RPMI8226 (cell line): ENCODE measurements at regions not wholly inside any gene's neighbourhood (a gene's known extent, or its start where the extent isn't known, plus 50 kb on each side); places are given as distances from the start of the nearest gene placed in this dataset.

ENCODE experiments used
- DNase-seq: peaks from one replicate; pipeline ENCODE4 v3.0.0-alpha.2; 2015

- no peak for DNase-seq
Observed at GRCh38 chr13:20351281-20352022, 119.3 kb upstream of the GJB6 start.

DNA sequence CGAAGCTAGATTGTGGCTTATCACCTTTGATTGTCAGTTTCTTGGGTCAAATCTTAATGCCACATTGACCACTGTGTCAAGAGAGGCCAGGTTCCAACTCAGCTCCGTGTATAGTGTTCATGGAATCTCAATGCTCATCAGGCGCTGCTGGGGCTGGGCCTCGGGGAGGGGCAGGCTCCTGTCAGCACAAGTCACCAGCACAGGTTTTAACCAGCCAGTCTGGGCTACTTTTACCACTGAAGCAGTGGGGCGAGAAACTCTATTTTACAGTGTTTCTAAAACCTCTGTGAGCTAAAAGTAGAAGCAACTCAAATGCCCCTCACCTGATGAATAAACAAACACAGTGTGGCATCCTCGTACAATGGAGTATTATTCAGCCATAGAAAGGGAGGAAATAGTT, 118.7 kb upstream of the GJB6 start:
- DNase-seq = no peak

DNA sequence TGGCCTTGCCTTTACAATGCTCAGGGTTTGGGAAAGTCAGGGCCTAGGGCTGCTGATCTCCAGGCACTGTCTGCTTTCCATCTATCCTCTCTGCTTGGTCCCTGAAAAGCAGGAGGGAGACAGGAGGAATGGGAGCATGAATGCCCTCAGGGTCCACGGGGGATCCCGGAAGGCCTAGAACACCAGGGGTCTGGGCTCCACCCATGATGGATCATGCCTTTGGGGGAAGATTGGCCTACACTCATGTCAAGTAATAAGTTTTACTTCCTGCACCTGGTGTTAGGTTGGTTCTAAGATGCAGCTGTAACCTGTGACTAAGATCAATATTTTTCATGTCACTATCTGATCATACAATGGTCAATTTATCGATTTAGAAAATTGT, 118.3 kb upstream of the GJB6 start:
- no peak for DNase-seq

- DNase-seq = no peak
Observed at GRCh38 chr13:20349564-20350381, 117.7 kb upstream of the GJB6 start.

- DNase-seq = no peak
Observed at GRCh38 chr13:20348645-20349408, 116.7 kb upstream of the GJB6 start.

DNA sequence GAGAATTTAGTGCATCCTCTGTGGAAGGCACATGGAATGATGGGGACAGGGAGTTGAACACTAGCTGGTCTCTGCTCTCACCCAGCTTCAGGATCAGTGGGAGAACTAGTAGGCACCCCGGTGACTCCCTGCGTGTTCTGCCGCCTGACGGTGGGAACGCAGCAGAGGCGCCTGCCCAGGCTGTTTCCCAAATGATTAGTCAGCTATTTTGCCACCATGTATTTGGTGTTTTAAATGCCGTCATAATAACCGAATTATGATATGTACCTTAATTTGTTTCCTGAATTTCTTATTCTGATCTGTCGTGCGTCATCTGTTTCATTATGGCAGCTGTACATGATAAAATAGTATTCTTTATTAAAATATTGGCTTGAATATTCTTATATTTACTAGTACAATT, 115.9 kb upstream of the GJB6 start:
- no peak for DNase-seq

DNA sequence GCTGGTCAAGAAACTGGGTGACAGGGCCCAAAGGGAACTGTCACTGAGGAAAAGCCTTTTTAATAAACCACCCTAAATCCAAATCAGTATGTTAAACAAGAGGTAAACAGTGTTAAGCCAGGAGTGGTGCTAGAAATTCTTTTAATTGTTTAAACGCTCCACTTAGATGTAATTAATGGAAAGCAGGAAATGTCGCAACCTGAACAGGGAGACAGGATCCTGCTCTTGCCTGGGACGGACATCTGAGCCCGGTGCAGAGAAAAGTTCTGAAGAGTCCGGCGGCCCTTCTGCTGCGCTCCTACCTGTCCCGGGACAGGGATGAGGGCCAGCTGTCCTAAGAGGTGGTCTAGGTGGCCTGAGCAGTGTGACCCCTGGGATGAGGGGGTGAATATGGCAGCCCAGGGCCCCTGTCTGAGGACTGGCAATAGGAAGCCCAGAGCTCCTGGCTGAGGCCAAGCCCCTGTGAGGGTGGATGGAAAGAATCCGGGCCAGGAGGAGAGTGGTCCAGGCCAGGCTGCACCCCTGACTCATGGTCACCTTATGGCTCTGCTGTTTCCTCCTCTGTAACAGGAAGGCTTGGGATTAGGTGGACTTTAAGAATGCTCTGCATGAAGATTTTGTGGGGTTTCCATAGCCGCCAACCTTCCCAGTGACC, 112.8 kb upstream of the GJB6 start:
- no peak for DNase-seq

GRCh38 chr13:20342311-20342710, 110.2 kb upstream of the GJB6 start:
- DNase-seq = no peak

- no peak for DNase-seq
Observed at GRCh38 chr13:20340759-20341171, 108.6 kb upstream of the GJB6 start.

DNA sequence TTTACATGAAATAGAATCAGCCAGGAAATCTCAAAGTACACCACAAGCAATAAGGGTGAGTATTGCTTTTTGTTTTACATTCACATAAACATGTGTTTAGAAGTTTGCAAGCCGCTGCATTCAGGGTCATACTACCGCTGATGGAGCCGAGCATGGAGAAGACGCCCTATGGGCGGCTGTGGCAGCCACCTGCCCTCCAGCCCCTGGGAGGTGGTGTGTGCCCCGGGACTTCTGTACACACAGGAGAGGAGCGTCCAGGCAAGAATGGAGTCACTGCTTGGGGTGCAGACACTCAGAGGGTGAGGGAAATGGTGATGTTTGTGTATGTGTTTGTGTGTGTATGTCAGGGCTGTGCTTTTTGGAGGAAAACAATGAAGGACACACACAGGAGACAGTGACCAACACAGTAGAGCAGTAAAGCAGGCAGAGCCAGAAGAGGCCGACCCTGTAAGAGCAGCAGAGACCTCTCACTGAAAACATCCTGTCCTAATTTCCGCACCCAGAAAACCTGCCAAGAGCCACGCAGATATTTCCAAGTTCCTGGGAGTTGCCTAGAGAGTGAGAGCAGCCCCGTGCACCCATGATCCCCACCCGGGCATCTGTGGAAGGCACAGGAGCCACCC, 108.1 kb upstream of the GJB6 start:
- no peak for DNase-seq

GRCh38 chr13:20337884-20338551, 105.9 kb upstream of the GJB6 start:
- DNase-seq = no peak

GRCh38 chr13:20336761-20337160, 104.6 kb upstream of the GJB6 start:
- no peak for DNase-seq

GRCh38 chr13:20334309-20334708, 102.2 kb upstream of the GJB6 start:
- no peak for DNase-seq

DNA sequence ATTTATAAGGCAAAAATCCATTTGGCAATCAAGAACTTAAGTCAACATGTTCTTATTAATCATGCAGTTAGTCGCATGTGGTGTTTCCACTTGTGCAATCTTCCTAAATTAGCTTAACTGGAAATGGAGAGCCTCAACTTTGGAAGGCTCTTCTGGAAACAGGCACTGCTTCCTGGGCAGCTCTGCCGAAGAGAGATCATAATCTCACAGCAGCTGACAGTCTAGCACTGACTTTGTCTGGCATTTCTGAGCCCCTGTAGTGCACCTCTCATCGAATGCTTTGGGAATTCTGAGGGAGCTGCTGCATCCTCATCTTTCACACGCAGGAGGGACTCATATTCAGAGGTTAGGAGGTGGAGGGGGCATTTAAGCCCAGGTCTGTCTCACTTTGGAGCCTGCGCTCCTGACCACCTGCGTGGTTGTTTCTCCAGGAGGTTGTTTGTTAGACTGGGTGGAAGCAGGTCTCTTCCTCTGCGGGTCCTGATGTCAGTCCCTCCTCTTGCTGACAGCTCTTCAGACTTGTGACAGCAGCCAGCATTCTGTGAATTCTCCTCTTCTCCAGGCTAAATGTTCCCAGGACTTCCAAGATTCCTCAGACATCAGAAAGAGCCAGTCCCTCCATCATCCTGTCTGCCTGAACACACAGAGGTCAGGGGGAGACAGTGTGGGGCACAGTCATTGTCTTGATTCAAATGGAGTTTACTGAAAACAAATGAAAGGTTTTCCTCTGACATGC, 100.4 kb upstream of the GJB6 start:
- no peak for DNase-seq

DNA sequence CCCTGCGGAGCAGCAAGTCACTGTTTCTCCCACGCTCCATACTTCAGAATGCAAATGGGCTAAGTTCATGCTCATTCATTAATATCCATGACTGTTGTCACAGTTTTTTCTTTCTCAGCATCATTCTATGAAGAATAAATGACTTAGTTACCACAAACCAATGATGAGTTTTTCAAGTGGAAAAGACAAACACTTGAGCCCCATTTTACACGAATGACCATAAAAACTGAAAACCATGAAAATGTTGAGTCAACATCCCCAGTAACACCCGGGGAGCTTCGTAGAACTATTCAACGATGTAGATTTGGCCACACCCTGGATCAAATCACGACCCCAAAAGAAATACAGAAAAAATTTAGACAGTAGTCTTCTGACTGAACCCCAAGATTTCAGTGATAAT, 99.8 kb upstream of the GJB6 start:
- DNase-seq = no peak

DNA sequence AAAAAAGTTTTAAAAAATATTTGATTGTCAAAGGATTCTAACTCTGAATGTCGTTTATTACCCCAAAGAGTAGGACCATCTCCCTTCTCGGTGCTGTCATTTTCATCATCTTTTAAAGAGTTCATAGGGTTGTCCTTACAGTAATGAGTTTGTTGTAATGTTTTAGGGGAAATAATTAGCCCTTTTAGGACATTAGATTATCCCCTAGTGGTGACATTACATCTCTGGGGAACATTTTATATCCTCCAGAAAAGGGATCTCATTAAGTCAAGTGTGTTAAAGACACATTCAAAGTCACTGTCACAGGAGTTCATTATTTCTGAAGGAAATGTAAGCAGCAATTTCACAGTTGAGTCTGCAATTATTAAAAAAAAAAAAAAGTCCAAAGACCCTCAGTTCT, 99.3 kb upstream of the GJB6 start:
- no peak for DNase-seq

GRCh38 chr13:20326809-20327208, 94.7 kb upstream of the GJB6 start:
- DNase-seq = no peak

- no peak for DNase-seq
Observed at GRCh38 chr13:20326276-20326675, 94.2 kb upstream of the GJB6 start.

DNA sequence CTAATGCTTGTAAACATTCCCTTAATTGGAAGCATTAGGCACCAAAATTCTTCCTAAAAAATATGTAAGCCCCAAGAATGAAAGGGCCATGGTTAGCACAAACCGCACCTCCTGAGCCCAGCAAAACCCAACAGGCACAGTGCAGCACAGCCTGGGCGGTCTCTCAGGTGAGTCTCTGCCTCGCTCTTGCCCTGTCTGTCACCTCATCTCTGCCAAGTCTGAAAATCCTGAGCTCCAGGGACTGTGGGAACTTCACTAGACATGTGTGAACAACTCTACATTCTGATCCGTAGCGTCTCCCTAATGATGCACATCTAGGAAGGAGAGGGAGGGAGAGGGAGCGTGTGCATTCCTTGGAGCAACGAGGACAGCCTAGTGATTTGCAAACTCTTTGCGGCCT, 88.8 kb upstream of the GJB6 start:
- no peak for DNase-seq

GRCh38 chr13:20313896-20314295, 81.8 kb upstream of the GJB6 start:
- no peak for DNase-seq

- no peak for DNase-seq
Observed at GRCh38 chr13:20312292-20312691, 80.2 kb upstream of the GJB6 start.
